Panc1 (cell line): ENCODE measurements at regions not wholly inside any gene's neighbourhood (a gene's known extent, or its start where the extent isn't known, plus 50 kb on each side); places are given as distances from the start of the nearest gene placed in this dataset.

Experiments used
- ATAC-seq: fragments of 200-7000 bp; cut with Tn5 transposase; 2 replicates; pipeline ENCODE4 v1.9.1; 2020; ENCODE audit warnings: mild to moderate bottlenecking, moderate library complexity
- BruUV-seq: library from RNA; stranded (reverse); fragments of 400-500 nt; replicated peaks from 2 replicates; lab custom pipeline; 2021; lab: Mats Ljungman, UMichigan
- CTCF ChIA-PET: fragments of 300-600 bp; sonication (Branson Sonifier 250); formaldehyde crosslinking; loops from one replicate; lab custom pipeline; 2022; ENCODE audit warnings: antibody characterized with exemption; lab: Charles Lee
- POLR2A ChIA-PET: fragments of 300-600 bp; sonication (Branson Sonifier 250); formaldehyde crosslinking; loops from one replicate; lab custom pipeline; 2022; ENCODE audit warnings: antibody characterized with exemption; lab: Charles Lee
- DNase-seq: peaks from one replicate; pipeline ENCODE4 v3.0.0-alpha.2; 2010; ENCODE audit warnings: low read depth, low spot score
- H3K27ac ChIP-seq: 2 replicates; pipeline ENCODE4 v1.5.1; 2011; ENCODE audit warnings: mild to moderate bottlenecking, low read length, inconsistent platforms
- H3K27me3 ChIP-seq: fragments of 200-500 bp; sonication (Bioruptor generic); 2 replicates; pipeline ENCODE4 v1.6.0; 2014; ENCODE audit warnings: low read length, inconsistent platforms; ENCODE audit not compliant: control insufficient read depth, insufficient read depth
- H3K36me3 ChIP-seq: fragments of 200-500 bp; sonication (Bioruptor generic); 2 replicates; pipeline ENCODE4 v1.5.1; 2014; ENCODE audit warnings: inconsistent platforms, mild to moderate bottlenecking, low read length, moderate library complexity; ENCODE audit not compliant: control insufficient read depth, insufficient read depth
- H3K4me1 ChIP-seq: 2 replicates; pipeline ENCODE4 v1.5.1; 2011; ENCODE audit warnings: inconsistent platforms, mild to moderate bottlenecking, low read length, moderate library complexity; ENCODE audit not compliant: control insufficient read depth, insufficient read depth
- H3K4me3 ChIP-seq, 2 experiments: 2 replicates each; pipeline ENCODE4 v1.5.1; 2011 to 2012; ENCODE audit warnings: low read depth in 2 of 2, low read length in 2 of 2, mild to moderate bottlenecking in 2 of 2, inconsistent platforms in 1 of 2, moderate library complexity in 1 of 2
- H3K9me3 ChIP-seq: fragments of 200-500 bp; sonication (Bioruptor generic); 2 replicates; pipeline ENCODE4 v1.5.1; 2014; ENCODE audit warnings: low read depth, mild to moderate bottlenecking, inconsistent platforms, low read length, moderate library complexity; ENCODE audit not compliant: control insufficient read depth, insufficient read depth
- POLR2AphosphoS5 ChIP-seq: IDR thresholded peaks from 2 replicates; pipeline ENCODE4 v1.6.1; 2012; ENCODE audit warnings: mild to moderate bottlenecking, low read depth, low read length, moderate library complexity
- SIN3A ChIP-seq: IDR thresholded peaks from 2 replicates; pipeline ENCODE4 v1.6.1; 2012; ENCODE audit warnings: low read depth, mild to moderate bottlenecking, low read length, moderate library complexity, borderline replicate concordance; ENCODE audit not compliant: insufficient read depth
- TCF7L2 ChIP-seq: IDR thresholded peaks from 2 replicates; pipeline ENCODE4 v1.6.1; 2011; ENCODE audit warnings: mild to moderate bottlenecking, low read depth, low read length, inconsistent platforms
- in situ Hi-C: cut with HindIII; loops from 2 replicates; pipeline ENCODE4 v1.10.0; 2016; ENCODE audit warnings: low sequenced_read_pairs, low pct_unique_long_range_greater_than_20kb
- intact Hi-C: fragments of 100-400 bp; cut with micrococcal nuclease; formaldehyde crosslinking; loops from one replicate; pipeline ENCODE4 v1.10.0; 2022; ENCODE audit not compliant: unreplicated experiment
- TF ChIP-seq, protein P1 (sequence below): fragments of 450-650 bp; IDR thresholded peaks from 2 replicates; pipeline ENCODE4 v1.5.1; 2017; ENCODE audit warnings: mild to moderate bottlenecking
- TF ChIP-seq, protein P2 (sequence below), 2 experiments: IDR thresholded peaks; 2 replicates each; pipeline ENCODE4 v1.6.1; 2011 to 2012; ENCODE audit warnings: low read depth in 2 of 2, control low read depth in 1 of 2, low read length in 1 of 2, mild to moderate bottlenecking in 1 of 2, moderate library complexity in 1 of 2; ENCODE audit not compliant: insufficient read depth in 1 of 2

DNA sequence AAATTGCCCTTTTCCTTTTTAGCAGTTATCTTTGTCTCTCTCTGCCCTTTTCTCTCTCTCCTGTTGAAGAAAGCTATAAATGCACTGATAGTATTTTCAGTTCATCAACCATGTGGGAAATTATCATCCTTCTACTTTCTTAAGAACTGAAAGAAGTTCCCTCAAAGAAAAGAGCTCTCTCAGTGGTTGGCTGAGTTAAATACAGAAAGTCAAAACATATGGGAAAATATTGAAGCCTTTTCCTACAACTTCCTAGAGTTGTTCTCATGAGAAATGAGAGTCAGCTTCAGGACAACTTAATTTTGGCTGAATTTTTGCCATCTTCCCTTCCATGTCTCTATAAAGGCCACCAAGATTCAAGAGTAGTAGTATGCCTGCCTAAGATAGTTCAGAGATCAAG lies 96.7 kb downstream of the NFKBIZ start:
- Histone ChIP-seq H3K27ac (no peak overlapping the region), H3K4me3 (no peak overlapping the region), H3K27me3 (no peaks in the 10 kb centered on the region), H3K9me3 (no peaks in the 10 kb centered on the region), H3K4me1 (no peaks in the 10 kb centered on the region), H3K36me3 (no peaks in the 10 kb centered on the region)
- ChIA-PET POLR2A (interaction anchor here (0.9 kb wide), 1 partner anchor 90 kb away, joined by 3 read pairs; no protein-coding TSS in a partner anchor), CTCF (no interaction called here)
- intact Hi-C loops (no loop called here), in situ Hi-C loops (no loop called here)
- ATAC-seq (no peak), DNase-seq (no peak)
- no TSS peak for BruUV-seq
- TF ChIP-seq, protein P1, sequence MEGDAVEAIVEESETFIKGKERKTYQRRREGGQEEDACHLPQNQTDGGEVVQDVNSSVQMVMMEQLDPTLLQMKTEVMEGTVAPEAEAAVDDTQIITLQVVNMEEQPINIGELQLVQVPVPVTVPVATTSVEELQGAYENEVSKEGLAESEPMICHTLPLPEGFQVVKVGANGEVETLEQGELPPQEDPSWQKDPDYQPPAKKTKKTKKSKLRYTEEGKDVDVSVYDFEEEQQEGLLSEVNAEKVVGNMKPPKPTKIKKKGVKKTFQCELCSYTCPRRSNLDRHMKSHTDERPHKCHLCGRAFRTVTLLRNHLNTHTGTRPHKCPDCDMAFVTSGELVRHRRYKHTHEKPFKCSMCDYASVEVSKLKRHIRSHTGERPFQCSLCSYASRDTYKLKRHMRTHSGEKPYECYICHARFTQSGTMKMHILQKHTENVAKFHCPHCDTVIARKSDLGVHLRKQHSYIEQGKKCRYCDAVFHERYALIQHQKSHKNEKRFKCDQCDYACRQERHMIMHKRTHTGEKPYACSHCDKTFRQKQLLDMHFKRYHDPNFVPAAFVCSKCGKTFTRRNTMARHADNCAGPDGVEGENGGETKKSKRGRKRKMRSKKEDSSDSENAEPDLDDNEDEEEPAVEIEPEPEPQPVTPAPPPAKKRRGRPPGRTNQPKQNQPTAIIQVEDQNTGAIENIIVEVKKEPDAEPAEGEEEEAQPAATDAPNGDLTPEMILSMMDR, result no peak
- TF ChIP-seq POLR2AphosphoS5 (no peak), SIN3A (no peak), TCF7L2 (no peak)
- TF ChIP-seq, protein P2, sequence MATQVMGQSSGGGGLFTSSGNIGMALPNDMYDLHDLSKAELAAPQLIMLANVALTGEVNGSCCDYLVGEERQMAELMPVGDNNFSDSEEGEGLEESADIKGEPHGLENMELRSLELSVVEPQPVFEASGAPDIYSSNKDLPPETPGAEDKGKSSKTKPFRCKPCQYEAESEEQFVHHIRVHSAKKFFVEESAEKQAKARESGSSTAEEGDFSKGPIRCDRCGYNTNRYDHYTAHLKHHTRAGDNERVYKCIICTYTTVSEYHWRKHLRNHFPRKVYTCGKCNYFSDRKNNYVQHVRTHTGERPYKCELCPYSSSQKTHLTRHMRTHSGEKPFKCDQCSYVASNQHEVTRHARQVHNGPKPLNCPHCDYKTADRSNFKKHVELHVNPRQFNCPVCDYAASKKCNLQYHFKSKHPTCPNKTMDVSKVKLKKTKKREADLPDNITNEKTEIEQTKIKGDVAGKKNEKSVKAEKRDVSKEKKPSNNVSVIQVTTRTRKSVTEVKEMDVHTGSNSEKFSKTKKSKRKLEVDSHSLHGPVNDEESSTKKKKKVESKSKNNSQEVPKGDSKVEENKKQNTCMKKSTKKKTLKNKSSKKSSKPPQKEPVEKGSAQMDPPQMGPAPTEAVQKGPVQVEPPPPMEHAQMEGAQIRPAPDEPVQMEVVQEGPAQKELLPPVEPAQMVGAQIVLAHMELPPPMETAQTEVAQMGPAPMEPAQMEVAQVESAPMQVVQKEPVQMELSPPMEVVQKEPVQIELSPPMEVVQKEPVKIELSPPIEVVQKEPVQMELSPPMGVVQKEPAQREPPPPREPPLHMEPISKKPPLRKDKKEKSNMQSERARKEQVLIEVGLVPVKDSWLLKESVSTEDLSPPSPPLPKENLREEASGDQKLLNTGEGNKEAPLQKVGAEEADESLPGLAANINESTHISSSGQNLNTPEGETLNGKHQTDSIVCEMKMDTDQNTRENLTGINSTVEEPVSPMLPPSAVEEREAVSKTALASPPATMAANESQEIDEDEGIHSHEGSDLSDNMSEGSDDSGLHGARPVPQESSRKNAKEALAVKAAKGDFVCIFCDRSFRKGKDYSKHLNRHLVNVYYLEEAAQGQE (IDR thresholded peaks at IDR 0.05; ENCODE audit: insufficient read depth in 1 of 2, low read depth in 2 of 2, low read length in 1 of 2), result no peak

DNA sequence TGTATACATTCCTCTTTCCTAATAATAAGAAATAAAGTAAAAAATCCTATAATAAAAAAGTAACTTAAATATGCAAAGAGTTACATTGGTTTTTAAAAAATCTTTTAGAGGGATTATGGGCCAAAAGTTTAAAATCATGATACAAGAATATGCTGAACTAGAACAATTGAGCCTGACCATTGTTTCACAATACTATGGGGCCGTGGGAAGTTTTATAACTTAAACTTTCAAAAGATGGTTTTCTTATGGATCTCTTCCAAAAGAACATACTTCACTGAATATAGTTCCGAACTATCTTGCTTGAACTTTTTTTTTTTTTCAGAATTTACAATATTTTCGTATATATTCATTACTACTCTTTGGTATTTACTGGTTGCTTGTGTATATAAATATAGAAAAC lies 97.6 kb downstream of the NFKBIZ start:
- CTCF ChIA-PET, result no interaction called here
- intact Hi-C loops (no loop called here), in situ Hi-C loops (no loop called here)
- Histone ChIP-seq H3K36me3 (no peaks in the 10 kb centered on the region), H3K27me3 (no peaks in the 10 kb centered on the region), H3K9me3 (no peaks in the 10 kb centered on the region), H3K4me1 (no peaks in the 10 kb centered on the region; the same call in 1 of the 2 replicates), H3K27ac (no peak overlapping the region), H3K4me3 (no peak overlapping the region)
- DNase-seq, result no peak
- no peak for TF ChIP-seq SIN3A
- BruUV-seq, result no TSS peak
- ATAC-seq, result no peak
- POLR2A ChIA-PET, result no interaction called here

DNA sequence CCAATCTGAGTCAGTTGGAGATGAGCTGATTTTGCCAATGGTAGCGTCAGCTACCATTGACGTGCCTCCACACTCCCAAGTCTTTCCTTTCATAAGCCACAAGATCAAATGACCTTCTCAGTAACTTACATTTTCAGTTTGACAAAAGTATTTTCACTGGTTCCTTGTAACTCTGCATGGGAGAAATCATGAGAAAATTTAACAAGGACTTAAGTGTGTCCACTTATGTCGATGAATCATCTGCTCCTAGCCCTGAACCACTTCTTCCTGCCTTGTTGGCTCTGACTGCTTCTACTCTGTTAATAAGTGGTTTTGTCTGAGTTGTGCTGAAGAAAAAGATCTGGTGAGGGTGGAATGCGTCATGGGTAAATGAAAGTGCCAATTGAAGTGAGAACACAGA lies 101.2 kb downstream of the NFKBIZ start:
- Histone ChIP-seq H3K27ac (no peak overlapping the region), H3K9me3 (no peaks in the 10 kb centered on the region), H3K27me3 (no peaks in the 10 kb centered on the region), H3K4me3 (no peak overlapping the region), H3K36me3 (no peaks in the 10 kb centered on the region), H3K4me1 (no peaks in the 10 kb centered on the region; the same call in 1 of the 2 replicates)
- in situ Hi-C loops (no loop called here), intact Hi-C loops (no loop called here)
- TF ChIP-seq SIN3A, result no peak
- TF ChIP-seq, protein P2 (IDR thresholded peaks at IDR 0.05; ENCODE audit: insufficient read depth in 1 of 2, low read depth in 2 of 2, low read length in 1 of 2), result no peak
- no peak for TF ChIP-seq POLR2AphosphoS5
- TF ChIP-seq, protein P1, result no peak
- TF ChIP-seq TCF7L2, result no peak
- BruUV-seq, result no TSS peak
- ATAC-seq (no peak), DNase-seq (no peak)
- CTCF ChIA-PET, result no interaction called here
- POLR2A ChIA-PET, result no interaction called here
